Kidney epithelial cell (primary cell): ENCODE measurements at regions not wholly inside any gene's neighbourhood (a gene's known extent, or its start where the extent isn't known, plus 50 kb on each side); places are given as distances from the start of the nearest gene placed in this dataset.

ENCODE experiments used
- DNase-seq: peaks from one replicate; pipeline ENCODE4 v3.0.0-alpha.2; 2010; ENCODE audit warnings: low read depth
- H3K27me3 ChIP-seq: 2 replicates; pipeline ENCODE4 v1.6.0; 2011; ENCODE audit warnings: low read length; ENCODE audit not compliant: control insufficient read depth, insufficient read depth
- H3K36me3 ChIP-seq: 2 replicates; pipeline ENCODE4 v1.5.1; 2011; ENCODE audit warnings: low read length; ENCODE audit not compliant: control insufficient read depth, insufficient read depth
- H3K4me3 ChIP-seq: 2 replicates; pipeline ENCODE4 v1.5.1; 2011; ENCODE audit warnings: low read depth, mild to moderate bottlenecking, control low read depth, low read length
- CTCF ChIP-seq: IDR thresholded peaks from 2 replicates; pipeline ENCODE4 v1.5.1; 2011; ENCODE audit warnings: mild to moderate bottlenecking, moderate library complexity, low read length, control low read depth, inconsistent platforms; ENCODE audit not compliant: insufficient read depth, poor library complexity, severe bottlenecking

GRCh38 chr2:75411574-75411973, 149.2 kb downstream of the EVA1A start:
- no peak for DNase-seq
- Histone ChIP-seq H3K4me3 (no peak overlapping the region), H3K27me3 (no peaks in the 10 kb centered on the region), H3K36me3 (no peaks in the 10 kb centered on the region)
- no peak for TF ChIP-seq CTCF

GRCh38 chr2:75410702-75411101, 150.0 kb downstream of the EVA1A start:
- no peak for DNase-seq
- H3K36me3 ChIP-seq, result no peaks in the 10 kb centered on the region
- no peak overlapping the region for H3K4me3 ChIP-seq
- no peak for TF ChIP-seq CTCF
- H3K27me3 ChIP-seq, result no peaks in the 10 kb centered on the region

GRCh38 chr2:75408771-75409170, 152.0 kb downstream of the EVA1A start:
- no peak for DNase-seq
- no peak for TF ChIP-seq CTCF
- H3K36me3 ChIP-seq, result no peaks in the 10 kb centered on the region
- H3K4me3 ChIP-seq, result no peak overlapping the region
- no peaks in the 10 kb centered on the region for H3K27me3 ChIP-seq

GRCh38 chr2:75407038-75407530, 153.7 kb downstream of the EVA1A start:
- Histone ChIP-seq H3K36me3 (no peaks in the 10 kb centered on the region), H3K27me3 (no peaks in the 10 kb centered on the region), H3K4me3 (no peak overlapping the region)
- DNase-seq, result no peak
- TF ChIP-seq CTCF, result no peak

- TF ChIP-seq CTCF, result no peak
- H3K4me3 ChIP-seq, result no peak overlapping the region
- H3K27me3 ChIP-seq, result no peaks in the 10 kb centered on the region
- no peaks in the 10 kb centered on the region for H3K36me3 ChIP-seq
- no peak for DNase-seq
Observed at GRCh38 chr2:75406131-75406581, 154.6 kb downstream of the EVA1A start.

GRCh38 chr2:75405000-75405399, 155.7 kb downstream of the EVA1A start:
- no peak for DNase-seq
- no peak overlapping the region for H3K4me3 ChIP-seq
- no peaks in the 10 kb centered on the region for H3K36me3 ChIP-seq
- TF ChIP-seq CTCF, result no peak
- no peaks in the 10 kb centered on the region for H3K27me3 ChIP-seq
